T-helper 2 cell treated with Interferon-gamma antibody and Interleukin-4, amounts not matched to agents 5 μg/mL and 100 μg/mL, for 36 hours (primary cell): ENCODE measurements at regions not wholly inside any gene's neighbourhood (a gene's known extent, or its start where the extent isn't known, plus 50 kb on each side); places are given as distances from the start of the nearest gene placed in this dataset.

Experiments used
- DNase-seq: peaks from one replicate; pipeline ENCODE4 v3.0.0; 2021; ENCODE audit warnings: low spot score
- H3K27ac Mint-ChIP-seq: one replicate; pipeline ENCODE4 v1.8.0; 2021; ENCODE audit warnings: mild to moderate bottlenecking, mixed read lengths
- H3K27me3 Mint-ChIP-seq: one replicate; pipeline ENCODE4 v1.8.0; 2021; ENCODE audit warnings: low read depth, mixed read lengths
- H3K36me3 Mint-ChIP-seq: one replicate; pipeline ENCODE4 v1.8.0; 2021; ENCODE audit warnings: low read depth, mixed read lengths
- H3K4me1 Mint-ChIP-seq: one replicate; pipeline ENCODE4 v1.8.0; 2021; ENCODE audit warnings: low read depth, mixed read lengths
- H3K4me3 Mint-ChIP-seq: one replicate; pipeline ENCODE4 v1.8.0; 2022; ENCODE audit warnings: mild to moderate bottlenecking, moderate library complexity, mixed read lengths
- H3K9me3 Mint-ChIP-seq: one replicate; pipeline ENCODE4 v1.8.0; 2021; ENCODE audit warnings: mixed read lengths

DNA sequence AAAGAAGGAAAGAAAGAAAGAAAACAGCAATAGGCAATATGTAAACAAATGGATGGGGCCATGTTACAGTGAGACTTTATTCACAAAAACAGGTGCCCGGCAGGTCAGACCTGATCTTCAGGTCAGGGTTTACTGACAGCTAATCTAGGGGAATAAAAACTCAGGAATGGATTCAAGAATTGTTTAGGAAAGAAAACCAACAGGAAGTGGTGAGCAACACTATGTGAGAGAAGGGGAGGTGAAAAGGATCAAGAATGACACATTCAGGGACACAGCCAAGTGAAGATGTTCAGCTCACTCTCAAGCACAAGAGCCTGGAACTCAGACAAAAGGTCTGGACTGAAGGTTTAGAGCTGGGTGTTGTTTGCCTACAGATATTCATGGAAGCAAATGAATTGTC, 244.5 kb downstream of the EFNB2 start:
- no peak for DNase-seq
- H3K4me3 Mint-ChIP-seq = no peak overlapping the region

DNA sequence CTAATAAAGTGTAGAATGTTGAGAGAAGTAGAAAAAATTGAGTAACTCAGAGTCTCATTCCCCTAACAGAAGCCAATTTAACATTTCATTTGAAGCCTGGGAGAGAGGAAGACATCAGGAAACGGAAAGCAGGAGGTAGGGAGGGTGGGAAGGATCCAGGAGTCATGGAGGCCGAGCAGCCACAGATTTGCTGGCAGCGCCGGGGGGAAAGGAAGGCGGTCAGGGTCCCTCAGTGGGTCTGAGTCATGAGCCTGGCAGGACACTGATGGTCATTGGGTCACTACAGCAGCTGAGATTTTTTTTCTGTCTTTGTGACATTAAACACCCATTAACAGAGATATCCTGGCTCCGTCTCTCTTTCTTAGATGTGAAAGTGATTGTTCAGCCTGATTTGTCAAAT, 248.1 kb downstream of the EFNB2 start:
- Mint-ChIP-seq H3K4me3 (no peak overlapping the region), H3K36me3 (no peaks in the 10 kb centered on the region), H3K9me3 (no peaks in the 10 kb centered on the region), H3K27me3 (no peaks in the 10 kb centered on the region), H3K4me1 (no peaks in the 10 kb centered on the region), H3K27ac (no peak overlapping the region)
- no peak for DNase-seq

More for the DNA sequence above, 244.5 kb downstream of the EFNB2 start:
- no peaks in the 10 kb centered on the region for H3K4me1 Mint-ChIP-seq
- H3K9me3 Mint-ChIP-seq = no peaks in the 10 kb centered on the region
- no peak overlapping the region for H3K27ac Mint-ChIP-seq
- H3K27me3 Mint-ChIP-seq = no peaks in the 10 kb centered on the region
- no peaks in the 10 kb centered on the region for H3K36me3 Mint-ChIP-seq

DNA sequence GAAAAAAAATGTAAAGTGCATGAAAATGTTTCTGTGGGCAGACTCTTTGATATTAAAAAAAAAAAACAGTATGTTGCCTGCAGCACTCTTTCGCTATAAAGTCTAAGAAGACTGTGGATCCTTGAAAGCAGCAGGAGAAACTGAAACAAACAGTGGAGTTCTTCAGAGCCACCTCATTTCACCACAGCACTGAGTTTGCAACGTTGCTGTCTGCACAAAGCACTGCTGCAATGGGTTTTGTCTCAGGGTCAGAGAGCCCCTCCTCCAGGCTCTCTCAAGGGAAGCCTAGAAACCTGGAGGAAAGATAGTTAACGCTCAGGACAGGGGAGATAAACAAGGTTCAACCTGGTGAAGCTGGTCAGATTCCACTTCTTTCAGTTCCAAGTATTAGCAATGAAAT, 248.7 kb downstream of the EFNB2 start:
- no peak for DNase-seq
- Mint-ChIP-seq H3K4me1 (no peaks in the 10 kb centered on the region), H3K4me3 (no peak overlapping the region), H3K36me3 (no peaks in the 10 kb centered on the region), H3K9me3 (no peaks in the 10 kb centered on the region), H3K27me3 (no peaks in the 10 kb centered on the region), H3K27ac (no peak overlapping the region)

DNA sequence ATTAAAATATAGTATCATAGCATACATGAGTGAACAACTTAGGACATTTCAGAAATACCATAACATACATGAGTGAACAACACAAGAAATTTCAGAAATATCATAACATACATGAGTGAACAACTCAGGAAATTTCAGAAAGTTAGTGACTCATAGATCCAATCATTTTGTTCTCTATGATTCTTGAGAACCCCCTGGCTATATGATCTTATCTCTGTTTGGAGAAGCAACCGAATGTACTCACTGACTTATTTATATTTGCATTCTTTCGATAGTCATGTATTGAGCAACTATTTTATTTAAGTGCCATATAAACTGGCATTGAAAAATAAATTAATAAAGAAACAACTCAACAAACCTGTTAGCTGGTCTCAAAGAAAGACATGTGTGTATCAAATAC, 251.1 kb downstream of the EFNB2 start:
- Mint-ChIP-seq H3K4me3 (no peak overlapping the region), H3K4me1 (no peaks in the 10 kb centered on the region), H3K27ac (no peak overlapping the region), H3K27me3 (no peaks in the 10 kb centered on the region), H3K9me3 (no peaks in the 10 kb centered on the region), H3K36me3 (no peaks in the 10 kb centered on the region)
- DNase-seq = no peak

DNA sequence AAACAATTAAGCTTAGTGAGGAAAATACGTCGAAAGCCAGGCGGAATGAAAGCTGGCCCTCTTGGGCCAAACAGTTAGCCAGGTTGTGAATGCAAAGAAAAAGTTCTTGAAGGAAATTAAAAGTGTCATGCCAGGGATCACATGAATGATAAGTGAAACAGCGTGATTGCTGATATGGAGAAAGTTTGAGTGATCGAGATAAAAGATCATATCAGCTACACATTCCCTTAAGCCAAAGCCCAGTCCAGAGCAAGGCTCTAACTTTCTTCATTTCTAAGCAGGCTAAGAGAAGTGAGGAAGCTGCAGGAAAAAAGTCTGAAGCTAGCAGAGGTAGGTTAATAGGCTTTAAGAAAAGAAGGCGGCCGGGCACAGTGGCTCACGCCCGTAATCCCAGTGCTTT, 254.0 kb downstream of the EFNB2 start:
- Mint-ChIP-seq H3K9me3 (no peaks in the 10 kb centered on the region), H3K27ac (no peak overlapping the region), H3K4me1 (no peaks in the 10 kb centered on the region), H3K4me3 (no peak overlapping the region), H3K36me3 (no peaks in the 10 kb centered on the region), H3K27me3 (no peaks in the 10 kb centered on the region)
- no peak for DNase-seq

DNA sequence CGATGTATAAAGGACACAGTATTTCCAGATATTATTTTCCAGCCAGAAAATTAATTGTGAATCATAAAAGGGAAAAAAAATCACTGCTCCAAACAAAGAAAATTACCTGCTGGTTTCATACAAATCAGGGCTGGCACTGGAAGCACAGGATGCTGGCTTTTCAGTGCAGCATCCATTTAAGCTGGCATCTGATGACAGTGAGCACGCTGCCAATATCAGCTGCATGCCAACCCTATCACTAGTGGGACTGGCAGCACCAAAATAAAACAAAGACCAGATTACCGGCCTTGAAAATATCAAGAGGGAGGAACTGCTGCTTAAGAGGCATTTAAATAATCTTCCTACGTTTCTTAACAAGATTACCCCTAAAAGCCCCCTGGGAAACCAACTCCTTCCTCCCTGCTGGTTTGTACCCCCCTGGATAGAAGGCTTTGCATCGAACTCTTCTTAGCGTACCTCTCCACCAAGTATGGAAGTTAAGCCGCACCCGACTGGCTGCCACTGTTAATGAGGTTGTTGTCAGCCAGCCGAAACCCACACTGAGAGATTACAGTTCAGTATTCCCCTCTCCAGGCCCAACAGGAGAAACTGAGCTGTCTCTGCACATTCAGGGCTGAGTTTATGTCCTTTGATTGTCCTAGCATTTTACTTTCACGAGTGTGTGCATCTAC, 257.8 kb downstream of the EFNB2 start:
- no peak for DNase-seq
- Mint-ChIP-seq H3K27ac (no peak overlapping the region), H3K4me3 (no peak overlapping the region), H3K4me1 (no peaks in the 10 kb centered on the region), H3K36me3 (no peaks in the 10 kb centered on the region), H3K9me3 (no peaks in the 10 kb centered on the region), H3K27me3 (no peaks in the 10 kb centered on the region)

DNA sequence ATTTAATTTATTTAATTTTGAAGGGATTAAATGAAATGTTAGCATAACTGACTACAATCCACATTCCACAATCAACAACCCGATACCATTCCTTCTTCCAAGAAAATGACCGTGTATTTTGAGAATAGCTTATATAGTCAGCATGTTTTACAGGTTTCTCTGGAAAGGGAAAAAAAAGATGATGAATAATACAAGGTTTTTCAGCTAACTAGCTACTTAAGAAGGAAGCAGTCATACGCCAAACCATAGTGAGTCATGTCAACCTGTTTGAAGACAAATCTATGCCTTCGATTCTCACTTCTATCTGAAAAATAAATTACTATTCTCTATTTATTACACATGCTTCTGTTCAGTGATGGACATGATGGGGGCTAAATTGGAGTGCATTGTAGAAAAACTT, 258.6 kb downstream of the EFNB2 start:
- DNase-seq = no peak
- H3K36me3 Mint-ChIP-seq = no peaks in the 10 kb centered on the region
- no peaks in the 10 kb centered on the region for H3K4me1 Mint-ChIP-seq
- H3K4me3 Mint-ChIP-seq = no peak overlapping the region
- H3K27ac Mint-ChIP-seq = no peak overlapping the region
- no peaks in the 10 kb centered on the region for H3K9me3 Mint-ChIP-seq
- no peaks in the 10 kb centered on the region for H3K27me3 Mint-ChIP-seq

DNA sequence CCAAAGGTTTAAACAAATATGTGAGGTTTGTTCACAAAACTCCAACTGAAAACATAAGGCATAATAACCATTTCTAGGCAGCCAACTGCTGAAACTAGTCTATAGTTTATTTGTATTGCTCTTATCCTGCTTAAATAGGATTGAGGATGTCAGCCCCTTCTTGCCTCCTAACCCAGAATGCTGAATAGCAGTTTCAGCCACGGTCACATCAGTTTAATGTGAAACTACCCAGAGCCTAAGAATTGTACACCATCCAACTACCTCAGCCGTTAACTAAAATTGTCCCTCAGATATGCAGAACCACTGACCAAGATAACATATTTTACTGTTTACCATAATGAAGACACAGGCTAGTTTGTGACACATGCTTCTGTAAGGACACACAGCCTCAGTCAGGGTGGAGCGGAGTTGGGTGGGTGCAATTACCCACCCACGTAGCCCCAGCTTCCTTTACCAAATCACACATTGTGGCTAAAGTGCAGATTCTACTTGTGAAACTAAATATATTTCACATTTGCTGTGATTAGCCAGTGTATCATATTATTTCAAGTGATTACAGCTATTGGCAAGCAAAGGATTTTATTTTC, 259.9 kb downstream of the EFNB2 start:
- H3K4me3 Mint-ChIP-seq = no peak overlapping the region
- no peaks in the 10 kb centered on the region for H3K36me3 Mint-ChIP-seq
- no peaks in the 10 kb centered on the region for H3K9me3 Mint-ChIP-seq
- H3K4me1 Mint-ChIP-seq = no peaks in the 10 kb centered on the region
- DNase-seq = no peak
- no peak overlapping the region for H3K27ac Mint-ChIP-seq
- H3K27me3 Mint-ChIP-seq = no peaks in the 10 kb centered on the region

DNA sequence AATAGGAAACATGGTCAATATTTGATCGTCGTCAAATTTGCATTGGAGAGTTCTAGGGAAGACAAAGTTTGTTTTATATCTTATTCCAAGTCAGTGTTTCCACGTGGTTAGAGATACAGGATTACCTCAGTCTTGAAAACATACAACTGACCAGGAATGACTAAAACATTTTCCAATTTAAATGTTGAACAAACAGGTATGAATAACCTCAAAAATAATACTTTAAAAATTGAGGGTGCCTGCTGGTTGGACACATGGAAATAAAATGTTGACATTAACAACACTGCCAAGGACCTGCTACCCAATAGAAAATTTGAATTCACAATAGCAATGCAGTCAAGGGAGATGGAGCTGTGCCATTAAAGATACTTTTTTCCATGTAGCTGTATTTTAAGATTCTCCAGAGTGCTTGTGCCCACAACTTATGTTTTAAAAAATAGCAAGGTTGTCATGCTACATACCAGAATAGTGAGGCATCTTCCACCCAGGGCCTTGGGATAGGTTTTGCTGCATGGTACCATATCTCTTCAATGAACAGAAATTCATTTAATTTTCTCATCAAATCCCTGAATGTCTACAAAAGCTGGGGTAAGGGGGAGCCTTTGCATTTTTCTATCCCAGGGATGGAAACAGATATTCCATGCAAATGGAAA, 260.8 kb downstream of the EFNB2 start:
- H3K36me3 Mint-ChIP-seq = no peaks in the 10 kb centered on the region
- no peaks in the 10 kb centered on the region for H3K4me1 Mint-ChIP-seq
- no peak for DNase-seq
- no peak overlapping the region for H3K4me3 Mint-ChIP-seq
- H3K27me3 Mint-ChIP-seq = no peaks in the 10 kb centered on the region
- H3K27ac Mint-ChIP-seq = no peak overlapping the region
- no peaks in the 10 kb centered on the region for H3K9me3 Mint-ChIP-seq

DNA sequence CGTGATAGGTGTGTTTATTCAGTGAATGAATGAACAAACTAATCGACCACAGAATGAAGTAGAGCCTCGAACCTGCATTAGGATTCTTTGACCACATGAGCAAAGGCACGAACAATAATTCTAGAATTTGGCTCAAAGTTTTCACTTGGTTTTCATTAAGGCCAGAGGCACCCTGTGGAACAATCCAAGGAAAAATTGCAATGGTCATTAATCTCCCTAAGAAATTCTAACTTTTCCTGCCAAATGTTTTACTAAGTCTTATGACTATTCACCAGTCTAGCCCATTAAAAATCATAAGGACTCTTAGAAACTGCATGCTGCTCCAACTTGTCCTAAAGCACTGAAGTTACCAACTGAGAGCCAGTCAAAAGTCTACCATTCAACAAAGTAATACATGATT, 271.7 kb downstream of the EFNB2 start:
- no peak overlapping the region for H3K4me3 Mint-ChIP-seq
- no peaks in the 10 kb centered on the region for H3K27me3 Mint-ChIP-seq
- H3K9me3 Mint-ChIP-seq = no peaks in the 10 kb centered on the region
- DNase-seq = no peak
- H3K27ac Mint-ChIP-seq = no peak overlapping the region
- no peaks in the 10 kb centered on the region for H3K36me3 Mint-ChIP-seq
- H3K4me1 Mint-ChIP-seq = no peaks in the 10 kb centered on the region

DNA sequence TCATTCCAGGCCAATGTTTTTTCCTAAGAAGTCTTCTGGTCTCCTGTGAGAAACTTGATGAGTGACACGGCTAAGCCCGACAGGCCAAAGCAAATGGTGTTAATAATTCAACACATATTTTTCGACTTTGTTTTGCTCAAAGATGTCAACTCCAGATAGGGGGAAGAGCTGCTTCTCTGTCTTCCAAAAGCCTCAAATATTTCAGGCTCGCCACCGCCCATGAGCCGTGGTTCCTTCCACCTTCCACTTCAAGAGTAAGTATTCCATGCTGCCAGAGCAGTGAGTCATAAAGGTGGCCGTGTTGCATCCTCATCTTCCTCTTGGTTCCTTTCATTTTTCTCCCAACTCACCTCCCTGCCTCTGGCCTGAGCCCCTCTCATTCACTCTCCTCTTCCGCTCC, 272.6 kb downstream of the EFNB2 start:
- no peak for DNase-seq
- Mint-ChIP-seq H3K27me3 (no peaks in the 10 kb centered on the region), H3K4me3 (no peak overlapping the region), H3K27ac (no peak overlapping the region), H3K4me1 (no peaks in the 10 kb centered on the region), H3K9me3 (no peaks in the 10 kb centered on the region), H3K36me3 (no peaks in the 10 kb centered on the region)

DNA sequence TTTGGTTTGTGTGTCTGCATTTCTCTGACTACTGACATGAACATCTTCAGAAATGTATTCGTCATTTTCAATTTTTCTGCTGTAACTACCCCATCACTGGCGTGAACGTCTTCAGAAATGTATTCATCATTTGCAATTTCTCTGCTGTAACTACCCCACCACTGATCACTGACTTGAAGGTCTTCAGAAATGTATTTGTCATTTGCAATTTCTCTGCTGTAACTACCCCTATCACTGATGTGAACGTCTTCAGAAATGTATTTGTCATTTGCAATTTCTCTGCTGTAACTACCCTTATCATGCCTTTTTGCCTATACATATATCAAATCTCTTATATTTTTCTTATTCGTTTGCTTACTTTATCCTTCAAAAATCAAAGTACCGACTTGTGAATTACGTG, 274.0 kb downstream of the EFNB2 start:
- Mint-ChIP-seq H3K27ac (no peak overlapping the region), H3K4me1 (no peaks in the 10 kb centered on the region), H3K4me3 (no peak overlapping the region), H3K9me3 (no peaks in the 10 kb centered on the region), H3K36me3 (no peaks in the 10 kb centered on the region), H3K27me3 (no peaks in the 10 kb centered on the region)
- no peak for DNase-seq

DNA sequence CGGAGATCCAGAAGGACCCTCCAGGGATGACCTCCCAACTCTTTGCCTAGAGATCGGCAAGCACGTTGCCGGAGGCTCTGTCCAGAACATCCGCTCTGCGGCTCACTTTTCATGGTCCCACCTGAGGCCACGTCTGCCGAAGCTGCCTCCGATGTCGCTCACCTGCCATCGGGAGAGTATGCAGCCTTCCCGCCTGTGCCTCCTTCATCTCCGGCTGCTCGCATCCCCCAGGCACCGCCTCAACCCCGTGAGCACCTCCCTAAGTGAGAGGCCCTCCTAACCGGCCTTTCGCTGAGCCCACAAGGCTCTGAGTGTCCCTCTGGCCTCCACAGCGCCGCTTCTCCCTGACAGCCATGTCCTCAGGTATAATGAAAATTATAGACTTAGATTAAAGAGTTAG, 275.1 kb downstream of the EFNB2 start:
- no peaks in the 10 kb centered on the region for H3K4me1 Mint-ChIP-seq
- no peak overlapping the region for H3K4me3 Mint-ChIP-seq
- DNase-seq = no peak
- no peaks in the 10 kb centered on the region for H3K9me3 Mint-ChIP-seq
- H3K27ac Mint-ChIP-seq = no peak overlapping the region
- H3K36me3 Mint-ChIP-seq = no peaks in the 10 kb centered on the region
- H3K27me3 Mint-ChIP-seq = no peaks in the 10 kb centered on the region

DNA sequence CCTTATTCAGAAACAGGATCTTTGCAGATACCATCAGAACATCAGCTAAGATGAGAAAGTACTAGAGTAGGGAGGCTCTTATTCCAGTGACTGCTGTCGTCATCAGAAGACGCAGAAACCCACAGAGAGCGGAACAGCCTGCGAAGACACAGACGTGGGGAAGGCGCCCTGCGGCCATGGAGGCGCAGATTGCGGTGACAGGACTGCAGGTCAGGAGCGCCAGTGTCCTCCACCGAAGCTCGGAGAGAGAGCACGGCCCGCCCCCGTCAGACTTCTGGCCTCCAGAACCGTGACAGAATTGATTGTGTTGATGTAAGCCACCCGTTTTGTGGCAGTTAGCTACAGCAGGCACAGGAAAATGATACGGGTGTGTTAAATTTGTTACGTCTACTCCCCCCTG, 275.5 kb downstream of the EFNB2 start:
- no peaks in the 10 kb centered on the region for H3K9me3 Mint-ChIP-seq
- no peak for DNase-seq
- H3K36me3 Mint-ChIP-seq = no peaks in the 10 kb centered on the region
- no peaks in the 10 kb centered on the region for H3K4me1 Mint-ChIP-seq
- no peak overlapping the region for H3K4me3 Mint-ChIP-seq
- no peak overlapping the region for H3K27ac Mint-ChIP-seq
- H3K27me3 Mint-ChIP-seq = no peaks in the 10 kb centered on the region
